HG03097 (cell line): ENCODE measurements at regions not wholly inside any gene's neighbourhood (a gene's known extent, or its start where the extent isn't known, plus 50 kb on each side); places are given as distances from the start of the nearest gene placed in this dataset.
"Not testable (repeated sequence)": the region's sequence is repeated elsewhere in the genome, so short reads cannot be mapped to it uniquely, and the experiment has no call there.

Experiments
- ATAC-seq: cut with Tn5 transposase; IDR thresholded peaks from one replicate; pipeline ENCODE4 v1.9.1; 2021; ENCODE audit not compliant: unreplicated experiment, low FRiP score

DNA sequence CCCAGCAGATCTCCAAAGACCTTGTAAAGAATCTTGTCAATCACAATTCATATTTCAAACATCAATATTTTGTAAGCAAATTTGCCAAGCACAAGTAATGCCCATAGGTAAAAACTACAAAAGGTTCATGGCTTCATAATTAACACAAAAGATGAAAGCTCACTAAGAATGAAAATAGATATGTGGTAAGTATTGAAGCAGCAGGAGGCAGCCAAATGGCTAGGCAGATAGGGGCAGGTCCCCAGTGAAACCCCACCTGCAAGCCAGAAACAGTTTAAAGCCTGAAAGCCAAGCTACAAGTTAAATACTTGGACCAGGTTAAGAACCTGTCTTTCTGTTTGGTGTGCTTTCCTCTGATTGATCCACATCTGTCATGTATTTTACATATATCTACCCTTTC, 942.6 kb upstream of the SPRY2 start:
- ATAC-seq: no peak

DNA sequence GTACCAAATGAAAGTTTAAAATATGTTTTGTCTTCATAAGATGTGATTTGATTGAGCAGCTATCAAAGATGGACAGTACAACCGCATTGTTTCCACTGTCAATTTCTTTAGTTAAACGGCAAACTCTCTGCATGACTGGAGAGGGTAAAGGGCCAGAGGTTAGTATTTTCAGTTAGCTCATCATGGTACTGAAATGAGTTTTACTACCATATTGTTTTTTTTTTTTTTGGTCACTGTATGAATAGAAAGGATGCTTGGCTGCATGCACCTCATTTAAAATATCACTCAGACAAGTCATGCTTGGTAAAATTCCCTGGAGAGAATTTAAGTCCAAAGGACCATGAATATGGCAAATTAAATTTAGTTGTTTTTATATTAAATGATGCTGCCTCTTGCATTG, 942.1 kb upstream of the SPRY2 start:
- ATAC-seq: no peak

DNA sequence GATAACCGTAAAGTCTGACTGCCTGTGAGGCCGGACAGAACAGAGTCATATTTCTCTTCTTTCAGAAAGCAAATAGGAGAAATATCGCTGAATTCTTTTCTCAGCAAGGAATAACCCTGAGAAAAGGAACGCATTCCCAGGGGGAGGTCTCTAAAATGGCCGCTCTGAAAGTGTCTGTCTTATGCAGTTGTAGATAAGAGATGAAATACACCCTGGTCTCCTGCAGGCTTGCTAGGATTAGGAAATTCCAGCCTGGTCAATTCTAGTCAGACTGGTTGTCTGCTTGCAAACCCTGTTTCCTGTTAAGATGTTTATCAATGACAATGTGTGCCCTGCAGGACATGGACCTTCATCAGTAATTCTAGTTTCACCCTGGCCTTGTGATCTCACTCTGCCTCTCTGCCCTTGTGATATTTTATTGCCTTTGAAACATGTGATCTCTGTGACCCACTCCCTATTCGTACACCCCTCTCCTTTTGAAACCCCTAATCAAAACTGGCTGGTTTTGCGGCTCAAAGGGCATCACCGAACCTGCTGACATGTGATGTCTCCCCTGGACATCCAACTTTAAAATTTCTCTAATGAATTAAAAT, 934.8 kb upstream of the SPRY2 start:
- ATAC-seq: no peak

DNA sequence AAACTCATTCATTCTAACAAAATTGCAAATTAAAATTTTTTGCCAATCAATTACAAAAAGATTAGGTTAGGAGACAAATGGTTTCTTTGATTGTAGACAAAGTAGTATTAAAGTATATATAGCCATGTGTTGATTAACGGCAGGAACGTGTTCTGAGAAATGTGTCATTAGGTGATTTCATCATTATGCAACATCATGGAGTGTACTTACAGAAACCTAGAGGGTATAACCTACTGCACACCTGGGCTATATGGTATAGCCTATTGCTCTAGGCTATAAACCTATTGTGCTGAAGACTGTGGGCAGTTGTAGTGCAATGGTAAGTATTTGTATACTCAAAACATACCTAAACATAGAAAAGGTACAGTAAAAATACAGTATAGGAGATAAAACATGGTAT, 906.8 kb upstream of the SPRY2 start:
- no peak for ATAC-seq

DNA sequence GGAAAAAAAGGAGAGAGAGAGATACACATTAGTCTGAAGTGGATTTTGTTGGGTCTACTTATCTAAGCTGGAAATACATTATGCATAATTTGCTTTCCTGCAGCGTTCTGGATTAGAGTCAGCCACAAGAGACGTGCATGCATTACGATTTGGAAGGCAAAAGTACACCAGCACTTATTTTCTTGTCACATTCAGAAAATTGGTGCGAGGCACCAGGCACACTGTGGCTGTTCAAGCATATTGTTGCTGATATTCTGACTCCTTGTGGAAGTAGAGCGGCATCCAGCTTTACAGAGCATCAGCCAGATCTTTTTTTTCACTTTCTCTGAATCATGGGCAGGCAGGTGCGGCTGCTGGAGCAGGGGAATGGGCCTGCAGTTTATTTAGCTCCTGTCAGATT, 905.6 kb upstream of the SPRY2 start:
- ATAC-seq: no peak

DNA sequence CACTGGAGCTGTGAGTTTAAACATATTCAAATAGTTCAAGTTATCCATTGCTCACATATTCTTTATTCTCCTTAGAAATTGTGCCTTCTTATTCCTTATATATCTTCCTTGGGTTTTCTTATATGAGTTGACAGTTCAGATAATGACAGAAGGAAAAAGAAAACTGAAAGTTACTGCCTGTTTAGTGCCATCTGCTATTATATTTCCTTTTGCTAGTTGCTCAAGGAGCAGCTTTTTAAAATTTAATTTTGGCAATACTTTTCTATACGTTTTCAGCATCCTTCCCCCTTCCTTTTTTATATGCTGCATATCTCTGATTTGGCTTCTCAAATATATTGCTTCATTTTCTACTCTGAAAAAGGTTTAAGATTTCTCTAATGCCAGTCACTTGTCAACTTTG, 903.1 kb upstream of the SPRY2 start:
- no peak for ATAC-seq

DNA sequence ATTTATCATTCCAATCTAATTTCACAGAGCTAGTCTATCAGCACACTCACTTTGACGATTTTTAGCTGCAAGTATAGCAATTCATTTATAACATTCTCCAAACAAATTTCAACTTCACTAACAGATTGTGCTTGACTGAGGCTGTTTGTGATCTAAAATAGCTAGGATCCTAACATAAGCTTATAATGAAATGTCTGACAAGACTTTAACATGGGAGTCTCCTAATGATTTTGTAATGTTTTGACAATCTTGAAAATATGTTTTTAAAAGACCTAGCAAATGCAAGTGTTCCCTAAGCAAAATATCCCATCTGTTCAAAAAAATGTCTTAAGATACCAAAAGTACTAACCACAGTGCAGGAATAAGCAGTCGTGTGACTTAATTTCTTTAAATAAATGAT, 889.5 kb upstream of the SPRY2 start:
- ATAC-seq: no peak

DNA sequence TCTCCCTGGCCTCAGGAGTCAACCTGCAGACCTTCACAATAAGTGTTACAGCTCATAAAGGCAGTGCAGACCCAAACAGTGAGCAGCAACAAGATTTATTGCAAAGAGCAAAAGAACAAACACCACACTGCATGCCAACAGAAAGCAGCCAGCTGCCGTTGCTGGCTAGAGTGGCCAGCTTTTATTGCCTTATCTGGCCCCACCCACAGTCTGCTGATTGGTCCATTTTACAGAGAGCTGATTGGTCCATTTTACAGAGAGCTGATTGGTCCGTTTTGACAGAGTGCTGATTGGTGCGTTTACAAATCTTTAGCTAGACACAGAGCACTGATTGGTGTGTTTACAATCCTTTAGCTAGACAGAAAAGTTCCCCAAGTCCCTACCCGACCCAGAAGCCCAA, 885.9 kb upstream of the SPRY2 start:
- not testable (repeated sequence) for ATAC-seq

DNA sequence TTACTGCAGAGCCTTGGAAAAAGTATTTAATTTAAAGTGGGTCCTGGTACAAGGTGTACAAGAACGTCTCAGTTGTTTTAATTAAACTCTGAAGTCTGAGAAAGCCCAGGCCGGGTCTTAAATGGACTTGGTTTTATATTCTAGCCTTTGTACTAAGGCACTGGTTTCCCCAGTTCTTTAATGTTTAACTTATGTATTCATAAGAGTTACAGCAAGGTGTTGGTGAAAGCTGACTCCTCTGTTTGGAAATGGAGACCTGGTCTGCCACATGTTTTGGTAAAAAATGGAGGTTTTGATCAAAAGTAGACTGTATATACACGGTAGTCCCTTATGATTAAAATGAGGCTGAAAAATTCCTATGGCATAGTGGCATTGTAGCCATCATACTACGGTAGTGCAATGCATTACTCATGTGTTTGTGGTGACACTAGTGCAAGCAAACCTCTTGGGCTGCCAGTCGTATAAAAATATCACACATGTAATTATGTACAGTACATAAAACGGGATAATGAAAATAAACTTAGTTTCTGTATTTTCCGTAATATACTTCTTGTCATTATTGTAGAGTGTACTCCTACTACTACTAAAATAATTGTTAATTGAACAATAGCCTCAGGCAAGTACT, 883.4 kb upstream of the SPRY2 start:
- no peak for ATAC-seq

DNA sequence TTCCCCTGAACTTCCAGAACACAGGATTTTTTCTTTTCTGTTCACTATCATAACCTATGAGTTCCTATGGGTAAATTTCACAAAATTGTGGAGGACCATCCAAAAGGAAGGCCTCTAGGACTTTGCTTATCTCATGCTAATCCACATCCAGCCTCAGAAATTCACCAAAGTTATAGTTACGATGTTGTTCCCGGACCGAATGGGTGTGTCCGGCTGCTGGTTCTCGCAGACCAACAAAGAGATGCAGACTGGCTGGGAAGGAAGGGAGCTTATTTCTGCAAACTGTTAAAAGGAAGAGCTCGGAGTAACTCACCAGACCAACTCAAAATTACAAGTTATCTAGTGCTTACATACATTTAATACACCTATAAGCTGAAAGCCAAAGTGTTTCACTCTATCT, 882.9 kb upstream of the SPRY2 start:
- no peak for ATAC-seq

DNA sequence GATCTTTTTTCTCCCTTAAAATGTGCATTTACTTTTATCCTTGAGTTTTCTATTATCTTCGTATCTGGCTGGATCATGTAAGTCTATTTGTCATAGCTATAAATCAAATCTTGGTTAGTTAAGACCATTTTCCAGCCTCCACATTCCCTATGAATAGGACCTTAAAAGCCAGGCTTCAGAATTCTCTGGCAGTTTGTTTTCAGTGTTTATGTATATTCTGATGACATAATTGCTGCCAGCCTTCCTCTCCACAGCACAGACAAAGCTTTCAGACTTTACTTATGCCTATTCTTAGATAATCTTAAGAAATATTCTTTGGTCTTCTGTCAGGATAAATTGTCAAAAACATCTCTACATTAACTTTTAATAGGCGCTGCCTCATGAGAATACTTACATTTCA, 870.8 kb upstream of the SPRY2 start:
- no peak for ATAC-seq

DNA sequence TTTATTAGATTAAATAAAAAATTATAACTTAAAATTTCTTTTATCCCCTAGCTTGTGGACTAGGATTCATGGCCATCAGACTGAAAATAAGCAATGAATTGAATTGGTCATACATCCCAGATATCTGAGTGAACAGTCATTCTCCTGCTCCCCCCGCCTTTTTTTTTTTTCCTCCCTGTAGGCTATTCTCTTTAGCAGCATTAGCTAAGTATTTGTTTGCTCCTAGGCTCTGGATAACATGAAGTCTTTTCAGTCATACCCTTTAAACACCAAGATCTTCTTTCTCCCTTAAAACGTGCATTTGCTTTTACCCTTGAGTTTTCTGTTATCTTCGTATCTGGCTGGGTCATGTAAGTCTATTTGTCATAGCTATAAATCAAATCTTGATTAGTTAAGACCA, 866.7 kb upstream of the SPRY2 start:
- no peak for ATAC-seq

DNA sequence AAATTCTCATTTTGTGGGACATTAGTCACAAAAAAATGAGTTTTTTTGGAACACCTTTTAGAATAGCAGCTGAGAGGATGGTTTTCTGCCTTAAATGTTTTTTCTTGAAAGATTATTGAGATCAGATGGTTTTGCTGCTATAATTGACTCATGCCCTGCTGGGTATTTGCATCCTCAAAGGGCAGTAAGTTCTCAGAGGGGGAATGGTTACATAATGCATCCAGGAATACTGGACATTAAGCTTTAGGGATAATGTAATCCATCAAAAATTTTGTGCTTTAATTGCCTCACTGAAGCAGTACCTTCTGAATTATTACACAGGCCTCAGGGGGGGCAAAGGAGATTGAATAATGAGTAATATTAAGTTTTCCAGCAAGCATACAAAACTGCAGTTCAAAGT, 866.3 kb upstream of the SPRY2 start:
- no peak for ATAC-seq

DNA sequence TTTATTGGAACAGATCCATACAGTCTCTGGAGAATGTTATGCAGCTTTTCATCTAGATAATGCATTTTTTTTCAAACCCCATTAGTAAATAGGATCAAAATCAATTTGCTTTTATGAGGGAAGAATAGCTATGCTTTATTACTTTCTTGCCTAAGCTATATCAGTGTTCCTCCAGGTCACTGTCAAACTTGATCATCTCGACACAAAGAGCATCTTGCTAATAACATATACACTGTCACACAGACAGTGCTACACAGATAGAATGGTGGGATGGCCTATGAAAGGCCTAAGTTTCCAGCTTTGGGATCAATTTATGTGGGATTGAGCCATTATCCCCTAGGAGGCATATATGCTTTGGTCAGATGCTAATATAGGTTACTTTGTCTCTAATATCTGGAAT, 862.9 kb upstream of the SPRY2 start:
- no peak for ATAC-seq

DNA sequence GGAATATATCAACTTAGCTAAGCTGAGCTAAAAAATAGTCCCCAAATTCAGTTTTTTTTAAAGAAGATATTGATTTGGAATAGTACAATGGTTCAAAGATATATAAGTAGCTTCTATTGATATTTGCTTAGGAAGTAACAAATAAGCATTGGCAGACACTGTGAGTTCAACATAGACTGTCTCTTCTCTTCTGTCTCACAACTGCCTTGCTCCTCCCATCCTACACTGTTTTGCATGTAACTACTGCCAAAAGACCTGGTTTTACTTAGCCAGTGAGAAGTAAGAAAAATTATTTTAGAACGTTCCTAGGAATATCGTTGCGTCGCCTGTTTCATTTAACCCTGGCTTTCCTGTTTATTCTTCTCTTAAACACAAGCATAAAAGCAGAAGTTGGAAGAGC, 859.0 kb upstream of the SPRY2 start:
- ATAC-seq: no peak

DNA sequence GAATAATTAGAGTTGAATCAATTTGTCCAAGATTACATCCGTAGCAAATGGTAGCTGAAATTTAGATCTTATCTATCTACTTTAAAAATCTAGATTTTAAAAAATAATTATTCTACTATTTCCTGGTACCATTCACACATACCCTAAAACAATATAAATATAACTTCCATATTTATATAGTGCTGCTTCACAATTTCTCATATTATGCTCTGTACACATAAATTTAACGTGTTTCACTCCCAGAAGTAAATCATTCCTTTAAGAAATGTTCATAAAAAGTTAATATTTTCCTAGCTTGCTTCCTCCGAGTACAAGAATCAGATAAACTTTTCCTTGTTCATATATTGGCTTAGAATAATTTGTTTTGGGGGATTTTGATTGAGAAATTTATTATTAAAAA, 857.0 kb upstream of the SPRY2 start:
- no peak for ATAC-seq

DNA sequence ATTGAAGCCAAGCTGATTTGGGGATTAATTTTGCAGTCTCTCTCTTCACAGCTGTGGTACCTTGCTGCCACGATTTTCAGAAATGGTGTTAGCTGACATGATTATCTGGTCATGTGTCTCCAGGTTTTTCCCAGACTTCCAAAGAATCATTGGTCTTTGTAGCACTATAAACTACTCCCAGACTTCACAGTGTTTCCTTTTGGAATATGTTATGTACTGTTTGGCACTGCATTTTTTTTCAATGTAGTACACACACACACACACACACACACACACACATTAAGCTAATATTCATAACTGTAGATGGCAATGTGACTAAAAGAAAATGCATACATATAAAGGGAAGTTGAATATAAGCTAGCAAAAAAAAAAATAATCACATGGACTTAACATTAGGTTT, 856.6 kb upstream of the SPRY2 start:
- ATAC-seq: no peak

DNA sequence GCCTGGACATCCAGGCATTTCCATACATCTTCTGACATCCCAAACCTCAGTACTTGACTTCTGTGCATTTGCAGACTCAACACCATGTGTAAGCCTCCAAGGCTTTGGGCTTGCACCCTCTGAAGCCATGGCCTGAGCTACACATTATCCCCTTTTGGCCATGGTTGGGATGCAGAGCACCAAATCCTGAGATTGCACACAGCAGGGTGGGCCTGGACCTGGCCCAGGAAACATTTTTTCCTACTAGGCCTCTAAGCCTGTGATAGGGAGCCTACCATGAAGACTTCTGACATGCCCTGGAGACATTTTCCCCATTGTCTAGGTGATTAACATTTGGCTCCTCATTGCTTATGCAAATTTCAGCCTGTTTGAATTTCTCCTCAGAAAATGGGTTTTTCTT, 853.4 kb upstream of the SPRY2 start:
- ATAC-seq: no peak

DNA sequence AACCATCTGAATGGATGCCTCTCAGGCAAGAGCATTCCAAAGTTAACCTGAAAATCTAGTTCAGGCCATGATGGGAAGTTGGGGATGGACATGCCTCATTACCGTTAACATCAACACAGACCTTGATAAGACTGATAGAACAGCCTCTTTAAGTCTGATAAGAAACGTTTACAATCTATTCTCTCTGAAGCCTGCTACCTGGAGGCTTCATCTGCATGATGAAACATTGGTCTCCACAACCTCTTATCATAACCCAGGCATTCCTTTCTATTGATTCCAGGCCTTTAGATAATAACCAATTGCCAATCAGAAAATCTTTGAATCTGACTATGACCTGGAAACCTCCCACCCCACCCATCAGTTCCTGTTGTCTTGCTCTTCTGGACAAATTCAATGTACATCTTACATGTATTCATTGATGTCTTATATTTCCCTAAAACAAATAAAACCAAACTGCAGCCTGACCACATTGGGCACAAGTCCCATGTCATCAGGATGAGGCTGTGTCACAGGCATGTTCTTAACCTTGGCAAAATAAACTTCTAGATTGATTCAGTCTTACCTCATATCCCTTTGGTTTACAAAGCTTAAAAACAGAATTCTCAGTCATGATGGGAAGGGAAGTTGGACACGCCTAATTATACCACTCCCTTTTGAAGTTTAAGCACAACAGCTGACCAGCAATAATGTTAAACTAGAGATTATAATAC, 843.8 kb upstream of the SPRY2 start:
- ATAC-seq: no peak

DNA sequence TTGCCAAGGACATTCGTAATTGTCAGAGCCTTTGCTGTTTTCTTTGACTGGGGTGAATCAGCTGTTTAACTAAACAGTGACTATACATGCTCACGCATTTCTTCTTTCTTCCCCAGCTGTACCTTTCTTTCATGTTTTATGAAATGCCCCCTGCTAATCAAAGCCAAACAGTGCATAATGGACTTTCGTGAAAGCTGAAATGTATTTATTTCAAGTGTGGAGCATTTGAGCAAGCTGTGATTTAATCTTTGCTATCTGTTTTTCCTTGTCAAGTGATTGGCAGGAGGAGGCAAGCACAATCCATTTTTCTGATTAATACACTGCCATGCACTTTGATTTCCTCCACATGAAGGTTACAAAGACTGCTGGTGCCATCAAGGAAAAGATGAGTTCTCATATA, 831.7 kb upstream of the SPRY2 start:
- ATAC-seq: no peak

DNA sequence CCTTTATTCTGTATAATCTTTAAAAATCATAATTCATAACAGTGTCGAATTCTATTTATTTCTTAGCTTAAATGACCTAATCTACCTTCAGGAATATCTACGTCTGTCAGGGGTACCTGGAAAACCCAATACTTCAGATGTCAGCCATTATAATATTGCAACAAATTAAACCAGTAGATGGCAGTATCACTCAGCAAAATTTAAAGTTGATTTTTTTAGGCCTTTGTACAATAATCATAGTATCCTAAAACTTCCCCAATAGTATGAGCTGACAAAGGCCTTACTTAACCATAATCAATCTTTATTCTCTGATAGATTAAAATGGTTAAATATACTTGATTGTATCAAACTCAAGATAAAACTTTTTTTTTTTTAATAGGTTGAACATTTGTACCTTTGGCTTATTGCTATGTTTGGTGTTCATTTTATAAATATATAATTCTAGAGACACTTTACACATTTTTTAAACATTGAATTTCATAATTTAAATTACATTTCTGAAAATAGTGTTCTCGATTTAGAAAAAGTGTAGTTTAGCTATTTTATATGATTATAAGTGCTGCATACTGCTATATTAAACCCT, 830.2 kb upstream of the SPRY2 start:
- peak; percentile 52 for ATAC-seq

DNA sequence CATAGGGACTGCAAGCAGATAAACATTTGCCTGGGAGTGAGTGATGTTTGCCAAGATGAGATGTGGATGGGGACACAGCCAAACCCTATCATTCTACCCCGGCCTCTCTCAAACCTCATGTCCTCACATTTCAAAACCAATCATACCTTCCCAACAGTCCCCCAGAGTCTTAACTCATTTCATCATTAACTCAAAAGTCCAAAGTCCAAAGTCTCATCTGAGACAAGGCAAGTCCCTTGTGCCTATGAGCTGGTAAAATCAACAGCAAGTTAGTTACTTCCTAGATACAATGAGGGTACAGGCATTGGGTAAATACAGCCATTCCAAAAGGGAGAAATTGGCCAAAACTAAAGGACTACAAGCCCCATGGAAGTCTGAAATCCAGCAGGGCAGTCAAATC, 822.9 kb upstream of the SPRY2 start:
- ATAC-seq: not testable (repeated sequence)
